Lower leg skin (tissue), 4 donors: ENCODE measurements at regions not wholly inside any gene's neighbourhood (a gene's known extent, or its start where the extent isn't known, plus 50 kb on each side); places are given as distances from the start of the nearest gene placed in this dataset.

ENCODE experiments used
- DNase-seq, 2 donors: peaks; one replicate each; pipeline ENCODE4 v3.0.0-alpha.2; 2019; ENCODE audit warnings: low spot score in 2 of 2
- H3K4me3 ChIP-seq: fragments of 200-600 bp; sonication (generic); 2 replicates; pipeline ENCODE4 v1.5.1; 2017; ENCODE audit warnings: mild to moderate bottlenecking, low read depth; ENCODE audit not compliant: poor library complexity, severe bottlenecking
- POLR2A ChIP-seq, 2 donors: fragments of 450-650 bp; IDR thresholded peaks; one replicate each; pipeline ENCODE4 v1.6.1; 2016 to 2017; ENCODE audit warnings: antibody characterized with exemption in 2 of 2, mild to moderate bottlenecking in 1 of 2, moderate library complexity in 1 of 2
- WGBS, 2 donors: methylation state at CpG; one replicate each; pipeline ENCODE4 v1.1.5; 2018; 5-methylcytosine and 5-hydroxymethylcytosine counted together
- intact Hi-C: fragments of 100-400 bp; cut with DNase I; formaldehyde crosslinking; loops from one replicate; pipeline ENCODE4 v1.15.0; 2023; ENCODE audit warnings: low total_unique reads
- TF ChIP-seq, protein P1 (sequence below), 3 donors: fragments of 450-650 bp; IDR thresholded peaks; one replicate each; pipeline ENCODE4 v1.5.1; 2016; ENCODE audit warnings: antibody characterized with exemption in 3 of 3, mild to moderate bottlenecking in 3 of 3, moderate library complexity in 2 of 3

DNA sequence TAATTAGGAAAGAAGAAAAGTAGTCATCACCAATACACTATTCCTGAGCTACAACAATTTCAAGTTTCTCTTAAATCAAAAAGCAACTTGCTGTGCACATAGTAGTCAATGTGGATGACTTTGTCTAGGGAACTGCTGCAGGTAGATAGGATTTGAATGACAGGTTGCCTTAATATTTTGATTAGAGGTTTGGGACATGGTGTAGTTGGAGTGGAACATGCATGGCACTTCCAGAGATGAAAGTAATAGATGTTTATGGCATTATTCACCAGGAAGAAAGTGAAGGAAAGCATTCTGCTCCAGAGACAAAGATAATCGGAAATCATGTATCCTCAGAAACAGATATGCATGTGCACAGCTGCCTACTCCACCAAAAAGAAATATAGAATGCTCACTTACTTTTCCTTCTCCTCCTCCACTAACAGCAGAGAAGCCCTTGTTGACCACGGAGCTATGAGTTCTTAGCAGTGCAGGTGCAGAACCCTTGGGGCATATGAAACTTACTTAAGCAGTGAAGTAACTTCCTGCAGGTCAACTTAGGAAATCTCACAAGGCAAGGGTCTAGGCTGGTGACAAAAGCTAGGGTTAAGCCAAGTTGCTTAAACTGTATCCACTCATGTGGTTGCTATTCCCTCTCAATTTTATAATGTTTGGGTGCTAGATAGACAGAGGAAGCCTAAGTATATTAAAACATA, 390.8 kb downstream of the HNRNPD start:
- TF ChIP-seq, protein P1, sequence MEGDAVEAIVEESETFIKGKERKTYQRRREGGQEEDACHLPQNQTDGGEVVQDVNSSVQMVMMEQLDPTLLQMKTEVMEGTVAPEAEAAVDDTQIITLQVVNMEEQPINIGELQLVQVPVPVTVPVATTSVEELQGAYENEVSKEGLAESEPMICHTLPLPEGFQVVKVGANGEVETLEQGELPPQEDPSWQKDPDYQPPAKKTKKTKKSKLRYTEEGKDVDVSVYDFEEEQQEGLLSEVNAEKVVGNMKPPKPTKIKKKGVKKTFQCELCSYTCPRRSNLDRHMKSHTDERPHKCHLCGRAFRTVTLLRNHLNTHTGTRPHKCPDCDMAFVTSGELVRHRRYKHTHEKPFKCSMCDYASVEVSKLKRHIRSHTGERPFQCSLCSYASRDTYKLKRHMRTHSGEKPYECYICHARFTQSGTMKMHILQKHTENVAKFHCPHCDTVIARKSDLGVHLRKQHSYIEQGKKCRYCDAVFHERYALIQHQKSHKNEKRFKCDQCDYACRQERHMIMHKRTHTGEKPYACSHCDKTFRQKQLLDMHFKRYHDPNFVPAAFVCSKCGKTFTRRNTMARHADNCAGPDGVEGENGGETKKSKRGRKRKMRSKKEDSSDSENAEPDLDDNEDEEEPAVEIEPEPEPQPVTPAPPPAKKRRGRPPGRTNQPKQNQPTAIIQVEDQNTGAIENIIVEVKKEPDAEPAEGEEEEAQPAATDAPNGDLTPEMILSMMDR (IDR thresholded peaks at IDR 0.05), result no peak
- TF ChIP-seq POLR2A (IDR thresholded peaks at IDR 0.05), result no peak
- no peak for DNase-seq
- WGBS, 2 donors, result 67 to 69% methylated on average over 2 of the region's 2 CpGs
- H3K4me3 ChIP-seq, result no peak overlapping the region
- intact Hi-C loops, result no loop called here

GRCh38 chr4:81981218-81981617, 392.6 kb downstream of the HNRNPD start:
- DNase-seq, result no peak
- WGBS, 2 donors, result 91 to 97% methylated on average over 3 of the region's 3 CpGs
- no peak overlapping the region for H3K4me3 ChIP-seq
- intact Hi-C loops, result no loop called here
- TF ChIP-seq, protein P1 (IDR thresholded peaks at IDR 0.05), result no peak

DNA sequence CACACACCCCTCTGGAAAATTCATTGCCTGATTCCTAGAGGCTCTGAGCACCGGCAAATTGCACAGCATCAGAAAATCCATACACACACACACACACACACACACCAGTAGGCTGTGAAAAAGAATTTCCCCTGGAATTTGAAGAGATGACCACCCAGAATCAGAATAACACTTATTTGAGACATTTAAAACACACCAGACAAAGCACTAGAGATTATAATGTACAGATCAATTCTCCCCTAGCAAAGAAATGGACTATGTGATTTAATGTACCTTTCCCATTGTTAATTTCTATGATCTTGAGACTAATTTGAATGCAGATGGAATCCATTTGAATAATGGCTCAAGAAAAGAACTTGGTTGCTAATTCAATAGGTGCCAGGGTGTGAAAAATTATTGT, 399.3 kb downstream of the HNRNPD start:
- intact Hi-C loops, result no loop called here
- WGBS, 2 donors, result 41 to 77% methylated on average over 1 of the region's 1 CpG
- no peak for TF ChIP-seq POLR2A (IDR thresholded peaks at IDR 0.05)
- TF ChIP-seq, protein P1 (IDR thresholded peaks at IDR 0.05), result no peak
- no peak for DNase-seq
- H3K4me3 ChIP-seq, result no peak overlapping the region

- DNase-seq, result no peak
- 60 to 66% methylated on average over 4 of the region's 4 CpGs for WGBS, 2 donors
- intact Hi-C loops, result no loop called here
- H3K4me3 ChIP-seq, result no peak overlapping the region
- TF ChIP-seq, protein P1 (IDR thresholded peaks at IDR 0.05), result no peak
- no peak for TF ChIP-seq POLR2A (IDR thresholded peaks at IDR 0.05)
These were observed 402.0 kb downstream of the HNRNPD start for GRCh38 chr4:81971637-81972381.

GRCh38 chr4:81971061-81971460, 402.7 kb downstream of the HNRNPD start:
- DNase-seq, result no peak
- 78 to 85% methylated on average over 1 of the region's 1 CpG for WGBS, 2 donors
- intact Hi-C loops, result no loop called here
- H3K4me3 ChIP-seq, result no peak overlapping the region
- TF ChIP-seq, protein P1 (IDR thresholded peaks at IDR 0.05), result no peak
- TF ChIP-seq POLR2A (IDR thresholded peaks at IDR 0.05), result no peak
